ENCODE measurements at regions not wholly inside any gene's neighbourhood (a gene's known extent, or its start where the extent isn't known, plus 50 kb on each side); places are given as distances from the start of the nearest gene placed in this dataset.

- no peak overlapping the region for H3K27ac ChIP-seq
- H2AFZ ChIP-seq (ENCODE audit: low read depth), result no peak overlapping the region
- no peak for TF ChIP-seq CTCF (conservative IDR thresholded peaks at IDR 0.05; ENCODE audit: low read depth, low read length)
- no peaks in the 10 kb centered on the region for H3K36me3 ChIP-seq (ENCODE audit: insufficient read depth)
- no peaks in the 10 kb centered on the region for H3K79me2 ChIP-seq (ENCODE audit: insufficient read depth, low read depth)
- H3K9ac ChIP-seq, result no peak overlapping the region
- H3K4me1 ChIP-seq (ENCODE audit: low read depth, poor library complexity, severe bottlenecking), result no peaks in the 10 kb centered on the region
- no peak overlapping the region for H3K4me2 ChIP-seq
- no peaks in the 10 kb centered on the region for H4K20me1 ChIP-seq (ENCODE audit: insufficient read depth)
- no peak overlapping the region for H3K4me3 ChIP-seq (IDR thresholded peaks at IDR 0.05; ENCODE audit: insufficient read depth, low read depth, low read length)
- no peaks in the 10 kb centered on the region for H3K27me3 ChIP-seq (ENCODE audit: insufficient read depth, low read depth)
Observed at GRCh38 chr3:69494185-69494584, 108.3 kb upstream of the FRMD4B start.

- Histone ChIP-seq H3K4me2 (no peak overlapping the region), H4K20me1 (ENCODE audit: insufficient read depth) (no peaks in the 10 kb centered on the region), H3K4me1 (ENCODE audit: low read depth, poor library complexity, severe bottlenecking) (no peaks in the 10 kb centered on the region), H3K9ac (no peak overlapping the region), H3K36me3 (ENCODE audit: insufficient read depth) (no peaks in the 10 kb centered on the region), H3K4me3 (IDR thresholded peaks at IDR 0.05; ENCODE audit: insufficient read depth, low read depth, low read length) (no peak overlapping the region), H3K27ac (no peak overlapping the region), H2AFZ (ENCODE audit: low read depth) (no peak overlapping the region), H3K79me2 (ENCODE audit: insufficient read depth, low read depth) (no peaks in the 10 kb centered on the region), H3K27me3 (ENCODE audit: insufficient read depth, low read depth) (no peaks in the 10 kb centered on the region)
- no peak for TF ChIP-seq CTCF (conservative IDR thresholded peaks at IDR 0.05; ENCODE audit: low read depth, low read length)
Observed at GRCh38 chr3:69493157-69493556, 107.3 kb upstream of the FRMD4B start.

- Histone ChIP-seq H3K4me3 (IDR thresholded peaks at IDR 0.05; ENCODE audit: insufficient read depth, low read depth, low read length) (no peak overlapping the region), H3K36me3 (ENCODE audit: insufficient read depth) (no peaks in the 10 kb centered on the region), H3K79me2 (ENCODE audit: insufficient read depth, low read depth) (no peaks in the 10 kb centered on the region), H3K4me2 (no peak overlapping the region), H3K27me3 (ENCODE audit: insufficient read depth, low read depth) (no peaks in the 10 kb centered on the region), H3K9ac (no peak overlapping the region), H3K4me1 (ENCODE audit: low read depth, poor library complexity, severe bottlenecking) (no peaks in the 10 kb centered on the region), H3K27ac (no peak overlapping the region), H4K20me1 (ENCODE audit: insufficient read depth) (no peaks in the 10 kb centered on the region), H2AFZ (ENCODE audit: low read depth) (no peak overlapping the region)
- no peak for TF ChIP-seq CTCF (conservative IDR thresholded peaks at IDR 0.05; ENCODE audit: low read depth, low read length)
Observed at GRCh38 chr3:69491975-69492374, 106.1 kb upstream of the FRMD4B start.

- Histone ChIP-seq H3K4me3 (IDR thresholded peaks at IDR 0.05; ENCODE audit: insufficient read depth, low read depth, low read length) (no peak overlapping the region), H3K27me3 (ENCODE audit: insufficient read depth, low read depth) (no peaks in the 10 kb centered on the region), H3K36me3 (ENCODE audit: insufficient read depth) (no peaks in the 10 kb centered on the region), H2AFZ (ENCODE audit: low read depth) (no peak overlapping the region), H3K79me2 (ENCODE audit: insufficient read depth, low read depth) (no peaks in the 10 kb centered on the region), H3K4me2 (no peak overlapping the region), H3K9ac (no peak overlapping the region), H3K4me1 (ENCODE audit: low read depth, poor library complexity, severe bottlenecking) (no peaks in the 10 kb centered on the region), H3K27ac (no peak overlapping the region), H4K20me1 (ENCODE audit: insufficient read depth) (no peaks in the 10 kb centered on the region)
- no peak for TF ChIP-seq CTCF (conservative IDR thresholded peaks at IDR 0.05; ENCODE audit: low read depth, low read length)
Observed at GRCh38 chr3:69490971-69491370, 105.1 kb upstream of the FRMD4B start.

GRCh38 chr3:69490235-69490634 lies 104.3 kb upstream of the FRMD4B start:
- Histone ChIP-seq H2AFZ (ENCODE audit: low read depth) (no peak overlapping the region), H3K4me2 (no peak overlapping the region), H3K4me1 (ENCODE audit: low read depth, poor library complexity, severe bottlenecking) (no peaks in the 10 kb centered on the region), H4K20me1 (ENCODE audit: insufficient read depth) (no peaks in the 10 kb centered on the region), H3K9ac (no peak overlapping the region), H3K27me3 (ENCODE audit: insufficient read depth, low read depth) (no peaks in the 10 kb centered on the region), H3K27ac (no peak overlapping the region), H3K79me2 (ENCODE audit: insufficient read depth, low read depth) (no peaks in the 10 kb centered on the region), H3K4me3 (IDR thresholded peaks at IDR 0.05; ENCODE audit: insufficient read depth, low read depth, low read length) (no peak overlapping the region), H3K36me3 (ENCODE audit: insufficient read depth) (no peaks in the 10 kb centered on the region)
- no peak for TF ChIP-seq CTCF (conservative IDR thresholded peaks at IDR 0.05; ENCODE audit: low read depth, low read length)

Data from KMS-11 (cell line).